OCI-LY1 (cell line): ENCODE measurements at regions not wholly inside any gene's neighbourhood (a gene's known extent, or its start where the extent isn't known, plus 50 kb on each side); places are given as distances from the start of the nearest gene placed in this dataset.

Experiments used
- H2AFZ ChIP-seq: fragments of 200-600 bp; sonication (generic), shearing (Covaris generic); 2 replicates; pipeline ENCODE4 v1.6.0; 2014; ENCODE audit warnings: antibody characterized with exemption, mild to moderate bottlenecking, low read length
- H3F3A ChIP-seq: fragments of 200-600 bp; sonication (generic), shearing (Covaris generic); 2 replicates; pipeline ENCODE4 v1.6.0; 2014; ENCODE audit warnings: mild to moderate bottlenecking, antibody characterized with exemption, low read length, moderate library complexity; ENCODE audit not compliant: insufficient read depth
- H3K27ac ChIP-seq: fragments of 200-600 bp; sonication (generic); 2 replicates; pipeline ENCODE4 v1.5.1; 2014; ENCODE audit warnings: low read length, mixed run types, mild to moderate bottlenecking, low read depth; ENCODE audit not compliant: poor library complexity, severe bottlenecking
- H3K27me3 ChIP-seq: fragments of 200-600 bp; sonication (generic); 2 replicates; pipeline ENCODE4 v1.6.0; 2014; ENCODE audit warnings: antibody characterized with exemption, mild to moderate bottlenecking, low read length, moderate library complexity; ENCODE audit not compliant: insufficient read depth
- H3K36me3 ChIP-seq: fragments of 200-600 bp; sonication (generic); 2 replicates; pipeline ENCODE4 v1.6.1; 2014; ENCODE audit warnings: mild to moderate bottlenecking, antibody characterized with exemption, low read length, moderate library complexity, mixed read lengths; ENCODE audit not compliant: insufficient read depth
- H3K4me1 ChIP-seq: fragments of 200-600 bp; sonication (generic); 2 replicates; pipeline ENCODE4 v1.5.1; 2014; ENCODE audit warnings: mild to moderate bottlenecking, low read length, moderate library complexity; ENCODE audit not compliant: insufficient read depth, severe bottlenecking
- H3K4me2 ChIP-seq: fragments of 200-600 bp; sonication (generic), shearing (Covaris generic); 2 replicates; pipeline ENCODE4 v1.6.1; 2014; ENCODE audit warnings: low read length
- H3K4me3 ChIP-seq: fragments of 200-600 bp; sonication (generic); 2 replicates; pipeline ENCODE4 v1.5.1; 2014; ENCODE audit warnings: low read length, low read depth, mild to moderate bottlenecking, mixed read lengths; ENCODE audit not compliant: poor library complexity, severe bottlenecking
- H3K79me2 ChIP-seq: fragments of 200-600 bp; shearing (Covaris generic); 2 replicates; pipeline ENCODE4 v1.6.1; 2016; ENCODE audit warnings: mixed run types, low read length, mixed read lengths; ENCODE audit not compliant: insufficient read depth
- H3K9ac ChIP-seq: fragments of 200-600 bp; sonication (generic), shearing (Covaris generic); 2 replicates; pipeline ENCODE4 v1.6.1; 2014; ENCODE audit warnings: mild to moderate bottlenecking, low read length, mixed read lengths
- H3K9me2 ChIP-seq: fragments of 200-600 bp; sonication (generic), shearing (Covaris generic); 2 replicates; pipeline ENCODE4 v1.6.1; 2014; ENCODE audit warnings: low read depth, mild to moderate bottlenecking, low read length, mixed read lengths
- H3K9me3 ChIP-seq: fragments of 200-600 bp; shearing (Covaris generic); 2 replicates; pipeline ENCODE4 v1.6.1; 2014; ENCODE audit warnings: low read length, mixed read lengths
- H4K20me1 ChIP-seq: fragments of 200-600 bp; sonication (generic), shearing (Covaris generic); 2 replicates; pipeline ENCODE4 v1.6.0; 2016; ENCODE audit warnings: mild to moderate bottlenecking, low read length; ENCODE audit not compliant: insufficient read depth
- EZH2 ChIP-seq: fragments of 200-600 bp; sonication (generic), shearing (Covaris generic); IDR thresholded peaks from 2 replicates; pipeline ENCODE4 v1.8.0; 2017; ENCODE audit warnings: borderline replicate concordance, mixed run types, mild to moderate bottlenecking, antibody characterized with exemption, low read length, moderate library complexity, mixed read lengths
- TF ChIP-seq, protein P1 (sequence below): fragments of 200-600 bp; sonication (generic), shearing (Covaris generic); IDR thresholded peaks from 2 replicates; pipeline ENCODE4 v1.5.1; 2017; ENCODE audit warnings: mild to moderate bottlenecking, antibody characterized with exemption, low read length, moderate library complexity, mixed read lengths

DNA sequence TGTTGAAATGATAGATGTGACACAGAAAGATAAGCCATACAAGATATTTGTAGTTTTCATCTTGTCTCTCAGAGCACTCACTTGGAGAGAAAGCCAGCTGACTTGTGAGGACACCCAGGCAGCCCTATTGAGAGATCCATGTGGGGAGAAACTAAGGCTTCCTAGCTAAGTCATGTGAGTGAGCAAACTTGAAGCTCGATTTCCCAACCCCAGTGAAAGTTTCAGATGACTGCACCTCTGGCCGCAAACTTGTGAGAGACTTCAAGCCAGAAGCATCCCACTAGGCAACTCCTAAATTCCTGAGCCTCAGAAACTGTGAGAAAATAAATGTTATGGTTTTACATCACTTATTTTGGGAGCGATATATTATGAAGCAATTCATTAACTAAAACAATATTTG is 832.3 kb downstream of the LTN1 start:
- H3K27me3 ChIP-seq: no peaks in the 10 kb centered on the region
- no peaks in the 10 kb centered on the region for H3K9me2 ChIP-seq
- no peaks in the 10 kb centered on the region for H4K20me1 ChIP-seq
- H3K4me3 ChIP-seq: no peak overlapping the region
- no peak overlapping the region for H3K27ac ChIP-seq
- H3K36me3 ChIP-seq: no peaks in the 10 kb centered on the region
- H3F3A ChIP-seq: no peaks in the 10 kb centered on the region
- no peak overlapping the region for H2AFZ ChIP-seq
- H3K4me2 ChIP-seq: no peak overlapping the region
- no peaks in the 10 kb centered on the region for H3K79me2 ChIP-seq
- TF ChIP-seq EZH2: no peak
- TF ChIP-seq, protein P1, sequence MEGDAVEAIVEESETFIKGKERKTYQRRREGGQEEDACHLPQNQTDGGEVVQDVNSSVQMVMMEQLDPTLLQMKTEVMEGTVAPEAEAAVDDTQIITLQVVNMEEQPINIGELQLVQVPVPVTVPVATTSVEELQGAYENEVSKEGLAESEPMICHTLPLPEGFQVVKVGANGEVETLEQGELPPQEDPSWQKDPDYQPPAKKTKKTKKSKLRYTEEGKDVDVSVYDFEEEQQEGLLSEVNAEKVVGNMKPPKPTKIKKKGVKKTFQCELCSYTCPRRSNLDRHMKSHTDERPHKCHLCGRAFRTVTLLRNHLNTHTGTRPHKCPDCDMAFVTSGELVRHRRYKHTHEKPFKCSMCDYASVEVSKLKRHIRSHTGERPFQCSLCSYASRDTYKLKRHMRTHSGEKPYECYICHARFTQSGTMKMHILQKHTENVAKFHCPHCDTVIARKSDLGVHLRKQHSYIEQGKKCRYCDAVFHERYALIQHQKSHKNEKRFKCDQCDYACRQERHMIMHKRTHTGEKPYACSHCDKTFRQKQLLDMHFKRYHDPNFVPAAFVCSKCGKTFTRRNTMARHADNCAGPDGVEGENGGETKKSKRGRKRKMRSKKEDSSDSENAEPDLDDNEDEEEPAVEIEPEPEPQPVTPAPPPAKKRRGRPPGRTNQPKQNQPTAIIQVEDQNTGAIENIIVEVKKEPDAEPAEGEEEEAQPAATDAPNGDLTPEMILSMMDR: no peak
- H3K9me3 ChIP-seq: no peaks in the 10 kb centered on the region
- no peaks in the 10 kb centered on the region for H3K4me1 ChIP-seq
- H3K9ac ChIP-seq: no peak overlapping the region

DNA sequence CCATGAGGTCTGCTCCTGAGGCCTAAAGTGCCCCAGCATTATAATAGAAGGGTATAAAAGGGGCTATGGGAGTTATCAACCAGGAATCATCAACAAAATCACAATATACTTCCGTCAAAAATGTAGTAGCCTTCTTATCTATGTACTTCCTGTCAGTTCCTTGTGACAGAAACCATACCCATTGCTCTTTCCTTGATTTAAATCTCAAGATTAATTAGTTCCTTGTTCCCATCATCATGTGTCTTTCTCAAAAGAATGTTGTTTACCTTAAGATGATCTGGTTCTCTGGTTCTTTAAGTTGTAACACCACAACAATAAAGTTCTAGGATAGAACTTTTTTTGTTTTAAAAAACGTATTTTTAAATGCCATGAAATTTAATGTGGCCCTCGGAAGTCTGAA is 833.3 kb downstream of the LTN1 start:
- H2AFZ ChIP-seq: no peak overlapping the region
- no peaks in the 10 kb centered on the region for H3K9me3 ChIP-seq
- H3F3A ChIP-seq: no peaks in the 10 kb centered on the region
- no peak for TF ChIP-seq EZH2
- TF ChIP-seq, protein P1: no peak
- no peaks in the 10 kb centered on the region for H3K27me3 ChIP-seq
- no peaks in the 10 kb centered on the region for H3K4me1 ChIP-seq
- H4K20me1 ChIP-seq: no peaks in the 10 kb centered on the region
- H3K4me2 ChIP-seq: no peak overlapping the region
- H3K4me3 ChIP-seq: no peak overlapping the region
- no peaks in the 10 kb centered on the region for H3K9me2 ChIP-seq
- H3K9ac ChIP-seq: no peak overlapping the region
- no peaks in the 10 kb centered on the region for H3K36me3 ChIP-seq
- no peak overlapping the region for H3K27ac ChIP-seq
- H3K79me2 ChIP-seq: no peaks in the 10 kb centered on the region

DNA sequence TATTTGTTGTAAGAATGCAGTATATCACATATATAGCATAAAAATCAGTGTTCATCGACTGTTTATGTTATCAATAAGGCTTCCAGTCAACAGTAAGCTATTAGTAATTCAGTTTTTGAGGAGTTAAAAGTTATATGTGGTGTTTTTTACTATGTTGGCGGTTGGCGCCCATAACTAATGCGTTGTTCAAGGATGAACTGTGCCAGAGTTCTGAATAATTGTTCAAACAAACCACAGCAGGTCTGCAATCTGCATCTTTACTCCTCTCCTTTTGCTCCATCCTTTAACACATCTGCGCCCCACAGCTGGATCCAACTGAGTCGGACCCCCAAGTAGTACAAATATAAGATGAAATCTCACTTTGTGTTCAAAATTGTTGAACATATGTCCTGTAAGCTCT is 836.1 kb downstream of the LTN1 start:
- H3K4me2 ChIP-seq: no peak overlapping the region
- H3K79me2 ChIP-seq: no peaks in the 10 kb centered on the region
- no peak overlapping the region for H3K27ac ChIP-seq
- H3K9ac ChIP-seq: no peak overlapping the region
- no peaks in the 10 kb centered on the region for H3K27me3 ChIP-seq
- H3K4me1 ChIP-seq: no peaks in the 10 kb centered on the region
- no peaks in the 10 kb centered on the region for H4K20me1 ChIP-seq
- TF ChIP-seq, protein P1: no peak
- H3F3A ChIP-seq: no peaks in the 10 kb centered on the region
- H3K4me3 ChIP-seq: no peak overlapping the region
- H2AFZ ChIP-seq: no peak overlapping the region
- H3K9me2 ChIP-seq: no peaks in the 10 kb centered on the region
- no peaks in the 10 kb centered on the region for H3K36me3 ChIP-seq
- H3K9me3 ChIP-seq: no peaks in the 10 kb centered on the region
